C4-2B (cell line): ENCODE measurements at regions not wholly inside any gene's neighbourhood (a gene's known extent, or its start where the extent isn't known, plus 50 kb on each side); places are given as distances from the start of the nearest gene placed in this dataset.

Source experiments
- CTCF ChIP-seq: fragments of 450-650 bp; conservative IDR thresholded peaks from 2 replicates; pipeline ENCODE4 v1.5.1; 2017; ENCODE audit warnings: mild to moderate bottlenecking
- ZFX ChIP-seq: fragments of 450-650 bp; IDR thresholded peaks from 2 replicates; pipeline ENCODE4 v1.6.1; 2017

DNA sequence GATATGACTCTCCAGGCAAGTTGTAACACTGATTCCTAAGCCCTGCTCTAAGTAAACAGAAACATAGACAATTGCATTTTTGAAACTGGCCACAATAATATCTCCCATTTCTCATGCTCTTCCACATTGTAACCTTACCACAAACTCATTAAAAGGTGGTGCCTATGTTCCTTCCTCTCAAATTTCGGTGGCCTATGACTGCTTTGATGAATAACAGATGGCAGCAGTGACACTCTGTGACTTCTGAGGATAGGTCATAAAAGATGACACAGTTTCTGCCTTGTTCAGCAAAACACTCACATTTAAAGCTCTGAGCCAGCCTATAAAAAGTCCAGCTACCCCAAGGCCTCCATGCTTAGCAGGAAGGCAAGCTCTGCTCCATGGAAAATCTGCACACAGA is 195.2 kb downstream of the EFHB start:
- TF ChIP-seq CTCF, result no peak
- no peak for TF ChIP-seq ZFX
